ENCODE measurements at regions not wholly inside any gene's neighbourhood (a gene's known extent, or its start where the extent isn't known, plus 50 kb on each side); places are given as distances from the start of the nearest gene placed in this dataset.

DNA sequence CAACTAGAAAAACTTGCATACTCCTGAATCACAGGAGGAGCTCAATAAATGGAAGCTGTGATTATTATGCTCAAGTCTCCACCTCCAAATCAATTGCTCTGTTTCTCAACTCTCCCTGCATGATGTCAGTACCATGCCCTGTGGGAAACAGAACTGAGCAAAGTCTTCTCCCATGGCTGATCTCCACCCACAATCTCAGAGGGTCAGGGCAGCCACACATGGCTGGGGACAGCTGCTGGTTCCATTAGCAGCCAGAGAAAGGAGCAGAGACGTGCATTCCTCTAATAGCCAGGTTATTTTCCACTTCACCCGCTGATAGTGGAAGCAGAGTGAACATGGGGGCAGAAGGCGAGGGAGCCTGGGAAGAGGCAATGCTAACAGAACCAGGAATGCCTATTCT, 85.5 kb upstream of the TMEM132E start:
- no peak overlapping the region for H4K91ac ChIP-seq (ENCODE audit: insufficient read length, low read depth, low read length)
- H3T11ph ChIP-seq (ENCODE audit: low read length) = no peak overlapping the region
- no peaks in the 10 kb centered on the region for H3K27me3 ChIP-seq (ENCODE audit: insufficient read depth, low read length)
- no peak for TF ChIP-seq CTCF (conservative IDR thresholded peaks at IDR 0.05)
- no peak overlapping the region for H2BK120ac ChIP-seq (ENCODE audit: low read depth, low read length, poor library complexity, severe bottlenecking)
- no peak overlapping the region for H3K56ac ChIP-seq (ENCODE audit: insufficient read length, low read depth, low read length)
- peaks cover 48% of the 10 kb centered on the region for H3K27me3 Mint-ChIP-seq (ENCODE audit: low read depth)
- H3K4me3 Mint-ChIP-seq = no peak overlapping the region
- no peak overlapping the region for H4K5ac ChIP-seq (ENCODE audit: insufficient read length, low read depth, low read length)
- H3K27ac ChIP-seq (ENCODE audit: insufficient read length, low read depth, low read length) = no peak overlapping the region
- H3K79me1 ChIP-seq (ENCODE audit: insufficient read depth, low read depth, low read length, poor library complexity, severe bottlenecking) = no peaks in the 10 kb centered on the region
- H2BK5ac ChIP-seq (ENCODE audit: insufficient read length, low read length) = no peak overlapping the region
- no peak overlapping the region for H3K14ac ChIP-seq (ENCODE audit: insufficient read depth, low read length)
- H2BK15ac ChIP-seq (ENCODE audit: low read depth, low read length) = no peak overlapping the region
- no peak overlapping the region for H3K9ac ChIP-seq (ENCODE audit: extremely low read depth, insufficient read length, low read length)
- WGBS (ENCODE audit: extremely low coverage, insufficient read length, low lambda C conversion rate) = no CpG with 5 or more reads among the region's 3 CpGs
- no peaks in the 10 kb centered on the region for H3K9me3 Mint-ChIP-seq
- no peak overlapping the region for H3K23ac ChIP-seq (ENCODE audit: insufficient read length, low read depth, low read length)
- no peaks in the 10 kb centered on the region for H3K79me2 ChIP-seq (ENCODE audit: insufficient read depth, low read length)
- H3K9me3 ChIP-seq (ENCODE audit: control insufficient read depth, low read depth, low read length) = no peaks in the 10 kb centered on the region
- no peak overlapping the region for H3K27ac Mint-ChIP-seq
- H3K4me2 ChIP-seq (ENCODE audit: insufficient read depth, insufficient read length, low read length) = no peak overlapping the region
- H2BK12ac ChIP-seq (ENCODE audit: insufficient read length, low read depth, low read length) = no peak overlapping the region
- no peaks in the 10 kb centered on the region for H3K4me1 ChIP-seq (ENCODE audit: insufficient read depth, low read length)
- H3K4me1 Mint-ChIP-seq = peaks cover 2 to 4% of the 10 kb centered on the region in 2 experiments; a peak in 2 of 4 replicates
- H3K4ac ChIP-seq (ENCODE audit: low read depth, low read length) = no peak overlapping the region
- DNase-seq = no peak
- H2BK20ac ChIP-seq (ENCODE audit: low read depth, low read length, poor library complexity, severe bottlenecking) = no peak overlapping the region
- no peak overlapping the region for H2AFZ ChIP-seq (ENCODE audit: low read length)
- H3K23me2 ChIP-seq (ENCODE audit: insufficient read length, low read depth, low read length, poor library complexity, severe bottlenecking) = no peaks in the 10 kb centered on the region
- H4K20me1 ChIP-seq (ENCODE audit: control insufficient read depth, insufficient read depth, insufficient read length) = no peaks in the 10 kb centered on the region
- H3K18ac ChIP-seq (ENCODE audit: insufficient read length, low read depth, low read length) = no peak overlapping the region
- no peak overlapping the region for H4K8ac ChIP-seq (replicated peaks; ENCODE audit: insufficient read length, low read depth, low read length)
- no peaks in the 10 kb centered on the region for H3K36me3 Mint-ChIP-seq (ENCODE audit: insufficient read depth in 1 of 3, low read depth in 3 of 3)
- H2AK5ac ChIP-seq (ENCODE audit: insufficient read length, low read length) = no peak overlapping the region
